HG03025 (cell line): ENCODE measurements at regions not wholly inside any gene's neighbourhood (a gene's known extent, or its start where the extent isn't known, plus 50 kb on each side); places are given as distances from the start of the nearest gene placed in this dataset.

Source experiments
- ATAC-seq: cut with Tn5 transposase; IDR thresholded peaks from one replicate; pipeline ENCODE4 v1.9.1; 2021; ENCODE audit warnings: mild to moderate bottlenecking, moderate library complexity; ENCODE audit not compliant: unreplicated experiment, low FRiP score

DNA sequence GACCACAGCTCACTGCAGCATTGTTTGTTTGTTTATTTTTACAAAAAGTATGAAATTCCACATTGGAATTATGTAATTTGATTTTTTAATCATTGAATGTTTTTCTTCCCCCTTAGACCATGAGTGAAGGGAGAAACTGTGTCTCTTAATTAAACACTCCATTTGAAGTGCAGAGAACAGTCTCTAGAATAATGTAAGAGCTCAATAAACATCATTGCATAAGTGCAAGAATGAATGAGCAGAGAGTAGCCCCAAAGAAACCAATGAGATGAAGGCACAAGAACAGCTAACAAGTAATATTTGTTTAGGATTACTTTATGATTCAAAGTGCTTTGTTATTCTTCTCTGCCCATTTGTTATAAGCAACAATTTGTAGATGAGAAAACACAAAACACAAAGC is 921.3 kb upstream of the LCORL start:
- ATAC-seq: no peak

DNA sequence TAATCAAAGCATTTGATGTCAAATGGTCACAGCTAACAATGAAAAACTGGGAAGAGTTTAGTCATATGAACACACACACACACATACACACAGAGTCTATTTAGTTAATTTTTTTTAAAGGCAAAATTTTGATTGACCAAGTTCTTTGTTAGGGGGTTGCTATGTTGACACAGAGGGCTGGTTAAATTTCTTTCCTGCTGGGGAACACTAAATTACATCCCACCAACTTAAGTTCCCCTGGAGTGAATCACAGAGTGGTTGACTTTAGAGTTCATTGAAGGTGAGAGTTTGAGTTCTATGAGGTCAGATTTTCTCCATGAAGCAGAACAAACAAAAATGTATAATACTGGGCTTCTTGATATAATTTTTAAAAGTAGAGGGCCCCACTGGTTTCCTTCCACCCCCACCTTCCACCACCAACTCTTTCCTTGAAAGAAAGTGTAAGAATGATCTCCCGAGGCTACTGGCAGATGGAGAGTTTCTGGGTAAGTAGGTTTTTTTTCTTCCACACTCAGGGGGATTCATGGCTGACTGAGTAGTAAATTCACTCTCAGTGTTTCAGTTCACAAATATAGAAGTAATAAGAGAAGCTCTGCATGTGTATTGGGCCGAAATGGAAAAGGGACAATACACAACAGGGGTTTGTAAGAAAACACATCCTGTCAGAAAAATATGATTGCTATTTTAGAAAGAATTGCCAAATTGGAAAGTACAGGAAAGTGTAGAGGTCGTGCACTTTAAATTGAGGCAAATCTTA is 917.0 kb upstream of the LCORL start:
- no peak for ATAC-seq

DNA sequence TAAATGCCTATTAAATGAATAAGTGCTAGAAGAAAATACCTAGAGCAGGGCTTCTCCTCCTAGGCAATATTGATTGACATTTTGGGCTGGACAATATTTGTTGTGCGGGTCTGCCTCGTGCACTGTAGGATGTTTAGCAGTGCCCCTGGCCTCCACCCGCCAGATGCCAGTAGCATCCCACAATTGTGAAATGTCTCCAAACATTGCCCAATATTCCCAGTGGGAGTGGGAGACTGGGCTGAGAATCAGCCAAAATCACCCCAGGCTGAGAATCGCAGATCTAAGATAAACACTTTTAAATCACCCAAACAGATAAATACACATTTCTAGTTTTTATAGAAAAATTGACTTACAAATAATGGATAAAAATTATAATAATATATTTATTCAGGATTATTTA is 916.2 kb upstream of the LCORL start:
- ATAC-seq: no peak

DNA sequence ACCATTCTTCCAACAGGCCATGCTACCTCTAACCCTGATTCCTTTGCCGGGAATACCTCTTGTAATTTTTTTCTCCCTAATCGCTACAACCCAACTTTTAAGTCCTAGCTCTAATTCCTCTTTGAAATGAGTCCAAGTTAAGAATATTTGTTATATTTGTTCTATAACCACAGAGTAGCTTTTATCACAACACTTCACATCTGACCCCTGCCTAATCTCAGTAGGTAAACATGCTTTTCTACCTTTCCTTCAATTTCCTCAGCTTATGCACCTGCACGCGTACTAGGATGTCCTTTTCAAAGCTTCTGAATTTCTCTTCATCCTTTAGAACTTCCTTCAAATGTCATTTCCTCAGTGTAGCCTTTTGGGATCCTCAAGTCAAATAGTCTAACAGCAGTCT is 915.5 kb upstream of the LCORL start:
- no peak for ATAC-seq

DNA sequence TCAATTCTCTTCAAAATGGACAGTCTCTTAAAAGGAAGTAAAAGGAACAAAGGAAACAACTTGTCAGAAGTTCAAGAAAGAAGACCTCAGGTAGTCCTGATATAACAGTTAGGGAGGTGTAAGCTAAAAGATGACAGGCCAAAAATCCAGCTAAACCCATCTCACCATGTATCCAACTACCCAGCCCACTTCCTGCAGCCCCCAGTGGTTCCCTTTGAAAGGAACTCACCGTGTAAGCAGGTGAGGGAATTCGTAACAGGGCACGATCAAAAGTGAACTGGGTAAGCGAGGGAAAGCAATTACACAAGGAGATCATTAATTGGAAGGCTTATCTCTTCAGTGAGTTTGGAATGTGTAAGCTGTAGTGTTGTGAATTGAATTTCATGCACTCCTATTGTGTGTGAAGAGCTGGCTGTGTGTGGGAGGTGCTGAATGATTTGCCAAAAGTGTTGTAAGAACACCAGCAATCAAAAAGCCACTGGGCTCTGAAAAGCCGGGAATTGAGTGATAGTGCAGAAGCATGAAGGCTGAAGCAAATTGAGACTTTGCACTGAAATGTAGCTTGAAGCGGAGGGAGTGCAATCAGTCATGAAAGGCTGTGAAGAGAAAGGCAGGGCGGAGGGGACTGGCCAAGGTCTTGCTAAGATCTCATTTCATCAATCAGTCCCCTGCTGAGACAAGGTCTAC is 914.2 kb upstream of the LCORL start:
- ATAC-seq: no peak

DNA sequence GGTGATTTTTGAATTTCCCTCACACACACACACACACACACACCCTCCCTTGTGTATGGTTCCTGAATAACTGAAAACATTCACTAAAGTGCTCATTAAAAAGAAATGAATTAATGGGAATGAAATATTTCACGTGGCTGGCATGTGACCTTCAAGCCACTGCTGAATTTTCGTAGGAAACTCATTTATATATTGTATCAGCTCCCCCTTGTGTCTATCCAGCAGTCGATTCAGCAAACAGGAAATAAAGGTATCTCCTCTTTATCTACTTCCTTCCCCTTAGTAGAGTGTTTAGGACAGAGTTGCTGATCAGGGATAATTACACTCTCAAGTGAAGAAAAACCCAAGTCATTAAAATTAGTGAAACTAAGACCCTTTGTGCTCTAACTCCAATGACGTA is 912.6 kb upstream of the LCORL start:
- no peak for ATAC-seq

DNA sequence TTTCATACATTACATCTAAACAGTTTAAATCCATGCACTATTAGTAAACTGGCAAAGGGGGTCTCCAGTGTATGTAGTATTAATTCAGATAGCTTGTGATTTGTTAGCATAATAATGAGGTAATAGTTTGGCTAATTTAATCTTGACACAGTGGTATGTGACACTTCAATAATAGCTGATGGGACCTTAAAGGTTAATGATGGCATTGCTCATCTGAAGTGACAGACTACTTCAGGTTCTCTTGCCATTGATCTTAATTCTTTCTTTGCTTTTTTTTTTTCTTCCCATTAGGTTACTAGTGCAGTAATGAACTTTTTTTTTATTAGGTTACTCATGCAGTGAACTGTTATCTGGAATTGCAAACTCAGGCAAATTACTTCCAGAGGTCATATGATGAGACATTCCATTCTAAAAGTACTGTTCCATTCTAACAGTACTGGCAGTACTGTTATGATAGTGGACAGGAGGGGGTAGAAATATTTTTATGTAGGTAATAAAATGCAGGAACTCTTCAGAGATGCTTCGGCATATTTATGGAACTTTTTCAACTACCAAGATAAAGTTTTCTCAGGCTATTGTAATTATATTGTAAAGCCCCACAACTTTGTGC is 911.3 kb upstream of the LCORL start:
- ATAC-seq: no peak

DNA sequence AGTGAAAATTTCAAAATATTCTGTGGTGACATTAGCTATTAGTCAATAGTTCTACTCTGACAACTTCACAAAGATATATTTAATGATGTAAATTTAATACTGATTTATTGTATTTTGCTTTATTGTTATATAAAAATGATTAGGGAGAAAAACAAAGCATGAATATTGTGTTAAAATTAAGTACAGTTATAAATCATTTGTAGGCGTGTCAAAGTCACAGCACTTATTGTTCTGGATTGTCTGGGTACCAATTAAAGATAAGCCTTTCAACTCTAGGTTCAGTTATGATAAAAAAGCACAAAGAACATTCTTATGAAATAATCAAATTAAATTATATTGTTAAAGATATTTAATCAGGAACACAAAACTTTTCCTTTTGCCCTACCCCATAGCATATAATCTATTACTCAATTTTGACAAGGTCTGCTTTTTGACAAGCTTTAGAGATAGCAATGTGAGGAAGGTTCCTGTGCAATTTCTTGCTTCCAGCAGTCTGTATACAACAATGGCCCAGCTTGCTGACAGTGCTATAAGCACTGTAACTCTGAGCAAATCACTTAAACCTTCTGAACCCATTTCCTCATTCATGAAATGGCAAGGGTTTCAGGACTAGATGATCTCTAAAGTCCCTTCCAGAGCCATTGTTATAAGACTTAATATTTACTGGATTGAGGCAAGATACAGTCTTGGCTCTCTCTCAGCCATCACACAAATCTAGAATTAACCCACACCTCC is 910.3 kb upstream of the LCORL start:
- ATAC-seq: no peak

DNA sequence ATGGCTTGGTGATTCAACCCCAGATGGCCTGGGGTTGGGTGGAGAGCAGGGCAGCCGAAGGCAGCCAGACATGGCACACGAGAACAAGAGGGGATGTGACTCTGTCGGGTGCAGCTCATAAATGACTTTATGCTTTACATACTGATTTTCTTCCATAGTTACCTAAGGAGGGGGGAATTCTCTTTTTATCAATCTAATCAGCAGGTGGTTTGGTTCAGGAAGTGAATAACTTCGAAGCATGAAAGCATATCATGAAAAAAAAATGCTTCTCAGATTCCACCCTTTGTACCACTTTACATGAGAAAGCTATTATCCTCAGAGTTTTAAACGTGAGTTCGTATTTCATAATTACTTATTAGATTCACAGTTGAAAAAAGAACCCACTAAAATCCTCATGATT is 908.9 kb upstream of the LCORL start:
- ATAC-seq: no peak

DNA sequence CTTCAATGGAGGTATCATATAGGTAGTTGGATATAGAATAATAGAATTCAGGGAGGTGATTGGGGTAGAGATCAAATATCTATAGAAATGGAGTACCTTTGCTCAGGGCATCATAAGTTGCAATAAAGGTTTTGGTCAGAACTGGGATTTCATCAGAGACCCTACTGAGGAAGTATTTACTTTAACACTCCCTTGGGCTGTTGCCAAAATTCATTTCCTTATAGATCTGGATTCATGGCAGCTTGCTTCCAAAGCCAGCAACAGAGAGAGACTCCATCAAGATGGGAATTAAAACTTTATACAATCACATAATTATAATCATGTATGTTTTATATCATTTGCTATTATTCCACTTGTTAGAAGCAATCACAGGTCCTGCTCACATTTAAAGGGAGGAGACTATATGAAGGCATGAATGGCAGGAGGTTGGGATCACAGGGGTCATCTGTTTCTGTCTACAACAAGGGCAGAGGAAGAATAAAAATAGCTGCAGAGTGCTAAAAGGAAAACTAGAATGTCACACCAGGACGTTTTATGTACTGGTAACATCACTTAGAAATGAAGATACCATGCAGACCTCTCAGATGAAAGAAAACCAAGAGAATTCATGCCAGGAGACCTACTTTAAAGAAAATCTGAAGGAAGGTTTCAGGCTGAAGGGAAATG is 902.1 kb upstream of the LCORL start:
- ATAC-seq: no peak

DNA sequence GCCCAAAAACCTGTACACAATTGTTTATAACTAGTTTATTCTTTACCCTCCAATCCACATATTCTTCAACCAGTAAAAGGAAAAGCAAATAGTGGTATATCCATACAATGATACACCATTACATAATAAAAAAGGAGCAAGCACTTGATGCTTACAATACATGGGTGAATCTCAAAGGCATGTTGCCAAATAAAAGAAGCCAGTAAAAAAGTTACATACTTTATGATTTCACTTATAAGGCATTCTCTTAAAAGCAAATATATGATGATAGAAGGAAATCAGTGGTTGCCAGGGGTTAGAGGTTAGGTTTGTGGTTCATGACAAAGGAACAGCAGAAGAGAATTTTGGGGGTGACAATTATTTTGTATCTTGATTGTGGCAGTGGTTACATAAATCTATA is 896.1 kb upstream of the LCORL start:
- no peak for ATAC-seq

DNA sequence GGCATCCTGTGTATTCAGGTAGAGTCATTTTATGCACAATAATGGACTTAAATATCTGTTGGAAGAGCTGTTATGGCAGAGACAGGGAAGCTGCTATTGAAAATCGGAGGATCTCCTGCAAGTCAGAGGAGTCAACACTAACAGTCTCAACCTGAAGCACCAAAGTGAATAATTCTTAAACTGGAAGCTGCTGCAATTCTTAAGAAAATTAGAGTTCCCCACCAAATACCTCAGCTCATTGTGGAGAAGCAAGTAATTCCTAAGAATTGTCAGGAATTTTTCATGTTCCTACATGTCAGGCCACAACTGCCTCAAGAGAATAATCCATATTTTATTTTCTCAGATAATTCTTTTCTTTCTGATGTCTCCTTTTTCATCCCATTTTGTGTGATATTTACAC is 892.6 kb upstream of the LCORL start:
- ATAC-seq: no peak

DNA sequence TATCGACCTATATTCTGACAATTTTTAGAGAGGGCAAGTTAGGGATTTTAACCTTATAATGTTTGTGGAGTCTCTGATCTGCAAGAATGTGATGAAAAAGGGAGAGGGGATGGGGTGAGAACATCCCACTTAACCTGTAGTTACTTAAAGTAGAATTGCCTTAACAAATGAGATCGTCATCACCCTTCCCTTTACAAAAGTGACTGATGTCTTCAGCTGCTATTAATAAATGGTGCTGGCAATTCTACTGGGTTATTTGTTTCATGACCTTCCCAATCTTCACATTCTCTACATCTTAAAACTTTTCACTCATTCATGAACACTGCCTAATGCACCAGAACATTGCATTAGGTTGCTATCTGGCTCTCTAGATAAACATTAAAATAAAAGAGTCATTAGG is 873.4 kb upstream of the LCORL start:
- no peak for ATAC-seq

DNA sequence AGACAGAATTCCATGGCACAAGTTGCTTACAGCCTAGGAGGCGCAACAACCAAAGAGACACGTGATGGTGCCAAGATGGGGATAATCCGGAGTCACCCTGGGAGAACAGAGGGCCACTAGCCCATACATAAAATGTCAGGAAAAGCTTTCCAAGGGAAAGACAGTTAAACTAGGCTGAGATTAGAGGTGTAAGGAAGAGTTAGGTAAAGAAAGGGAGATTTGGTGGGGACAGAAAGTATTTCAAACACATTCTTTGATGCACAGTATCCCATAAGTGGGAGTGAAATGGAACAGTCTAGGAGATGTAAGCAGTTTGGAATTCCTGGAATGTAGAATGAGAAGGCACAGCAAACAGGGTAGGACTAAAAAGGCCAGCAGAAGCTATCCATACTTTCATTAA is 860.9 kb upstream of the LCORL start:
- no peak for ATAC-seq

DNA sequence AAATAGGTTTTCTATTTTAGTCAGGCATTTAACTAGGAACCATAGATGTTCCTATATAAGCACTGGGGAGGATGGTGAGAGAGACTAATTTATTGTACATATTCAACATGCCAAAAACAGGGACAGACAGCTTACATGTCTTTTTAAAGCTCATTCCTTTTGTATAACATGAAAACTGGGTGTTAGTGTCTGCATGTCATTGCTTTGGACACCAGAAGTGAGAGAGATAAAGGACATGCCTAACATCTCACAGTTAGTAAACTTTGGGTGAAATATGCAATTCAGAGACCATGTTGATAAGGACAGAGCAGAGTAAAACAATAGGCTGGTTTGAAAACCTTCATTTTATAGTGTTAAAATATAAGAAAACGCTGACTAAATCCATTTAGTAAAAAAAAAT is 860.0 kb upstream of the LCORL start:
- ATAC-seq: no peak

DNA sequence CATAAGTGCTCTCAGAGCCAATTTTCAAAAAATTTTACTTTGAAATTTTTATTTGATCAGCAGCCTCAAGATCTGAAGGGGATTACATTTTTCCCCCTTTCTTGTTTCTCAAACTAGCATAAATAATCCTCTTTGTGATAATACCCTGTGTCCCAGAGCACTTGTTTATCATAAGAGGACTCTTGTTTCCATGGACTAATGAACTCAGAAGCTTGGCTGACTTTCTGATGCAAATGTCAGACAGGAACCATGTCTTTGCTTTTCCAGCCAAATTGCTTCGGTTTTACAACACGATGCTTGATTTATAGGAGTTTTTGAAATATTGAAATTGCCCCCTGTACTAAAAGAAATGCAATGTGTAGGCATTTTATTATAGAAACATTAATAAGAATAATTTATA is 859.3 kb upstream of the LCORL start:
- ATAC-seq: no peak

DNA sequence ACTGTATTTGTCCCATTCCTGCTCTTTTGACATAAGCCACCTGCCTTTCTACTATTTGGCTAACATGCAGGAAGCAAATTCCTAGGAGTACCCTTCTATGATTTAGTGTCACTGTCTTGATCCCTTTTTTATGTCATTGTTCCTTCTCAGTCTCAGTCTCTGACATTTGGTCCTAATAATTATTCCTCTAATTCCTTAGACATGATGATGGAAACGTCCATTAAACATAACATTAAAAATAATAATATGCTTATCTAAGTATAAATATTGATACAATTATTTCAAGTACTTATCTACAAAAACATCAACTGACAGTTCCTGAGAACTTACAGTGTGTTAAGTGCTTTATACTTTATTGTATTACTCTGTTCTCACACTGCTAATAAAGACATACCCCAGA is 857.0 kb upstream of the LCORL start:
- ATAC-seq: no peak

DNA sequence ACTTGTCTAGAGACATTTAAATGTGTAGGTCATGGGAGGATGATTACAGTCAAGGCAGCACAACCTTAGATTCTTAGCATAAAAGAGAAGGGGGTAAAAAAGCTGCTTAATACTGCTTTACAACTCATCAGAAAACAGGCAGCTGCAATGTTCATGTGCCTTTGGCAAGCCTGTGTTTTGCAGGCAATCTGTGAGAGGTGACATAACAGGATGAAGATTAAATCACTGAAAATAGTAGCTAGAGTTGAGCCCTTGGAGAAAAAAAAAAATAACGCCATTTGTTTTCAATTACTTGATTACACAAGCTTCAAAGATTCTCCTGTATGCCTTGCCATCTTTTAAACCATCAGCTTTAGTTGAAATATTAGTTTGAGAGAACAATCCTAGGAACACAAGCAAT is 847.6 kb upstream of the LCORL start:
- ATAC-seq: no peak

DNA sequence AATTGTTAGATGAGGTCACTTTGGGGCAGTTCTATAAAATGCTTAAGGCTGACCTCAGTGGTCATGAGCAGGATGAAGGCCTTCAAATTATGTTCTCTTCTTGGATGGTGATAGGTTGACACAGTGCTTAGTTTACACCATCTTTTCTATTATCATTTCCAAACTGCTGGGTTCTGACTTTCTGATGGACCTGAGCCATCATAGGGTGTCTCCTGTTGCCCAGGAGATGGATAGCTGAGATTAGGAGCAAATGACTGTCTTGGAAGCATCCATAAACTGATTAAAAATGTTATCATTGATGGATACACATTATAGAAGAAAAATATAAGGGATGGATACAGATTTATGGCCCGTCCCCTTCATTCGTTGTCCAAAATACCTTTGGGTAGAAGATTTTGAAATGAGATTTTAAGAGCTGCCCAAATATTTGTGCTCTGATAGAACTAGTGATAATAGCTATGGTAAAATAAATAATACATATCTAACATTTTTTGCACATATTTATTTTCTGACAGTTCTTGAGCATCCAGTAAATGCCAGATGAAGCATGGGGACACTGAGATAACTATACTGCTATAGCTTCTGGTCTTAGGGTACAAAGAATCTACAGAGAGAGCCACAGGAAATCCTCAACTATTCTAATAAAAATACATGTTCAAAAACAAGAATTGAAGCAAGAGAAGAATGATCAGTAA is 839.4 kb upstream of the LCORL start:
- no peak for ATAC-seq

DNA sequence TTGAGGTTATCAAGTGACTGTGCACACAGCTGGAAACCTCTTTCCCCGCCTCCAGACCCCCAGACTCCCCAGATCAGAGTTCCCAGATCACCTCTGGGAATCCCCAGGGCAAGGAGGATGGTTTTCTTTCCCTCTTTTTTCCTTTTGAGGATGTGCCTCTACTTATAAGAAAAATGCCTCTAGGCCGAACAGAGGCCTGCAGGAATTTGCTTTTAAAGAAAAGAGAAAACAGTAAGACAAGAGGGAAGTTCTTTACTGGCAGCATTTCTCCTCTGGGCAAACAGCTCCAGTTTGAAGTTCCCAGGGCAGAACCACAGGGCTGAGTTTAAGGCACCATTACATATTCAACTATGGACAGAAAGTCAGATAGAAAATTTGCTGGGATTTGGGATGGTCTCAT is 837.9 kb upstream of the LCORL start:
- no peak for ATAC-seq
